GM13976 (cell line): ENCODE measurements at regions not wholly inside any gene's neighbourhood (a gene's known extent, or its start where the extent isn't known, plus 50 kb on each side); places are given as distances from the start of the nearest gene placed in this dataset.

ENCODE experiments used
- DNase-seq: peaks from one replicate; pipeline ENCODE4 v3.0.0; 2012; ENCODE audit warnings: low spot score
- CTCF ChIP-seq: IDR thresholded peaks from 2 replicates; pipeline ENCODE4 v1.5.1; 2012; ENCODE audit warnings: borderline replicate concordance, mild to moderate bottlenecking; ENCODE audit not compliant: insufficient read depth; ENCODE audit errors: extremely low read depth, missing control alignments, control extremely low read depth
- in situ Hi-C: fragments of 300-500 bp; cut with MboI; formaldehyde crosslinking; loops from one replicate; pipeline ENCODE4 v1.12.0; 2022; ENCODE audit warnings: low sequenced_read_pairs, mixed read lengths, inconsistent platforms; ENCODE audit not compliant: unreplicated experiment

- peak; percentile 20 for DNase-seq
- no peak for TF ChIP-seq CTCF
- in situ Hi-C loops: no loop called here
These were observed 1073.0 kb downstream of the BRD1 start for GRCh38 chr22:48754611-48755058.

GRCh38 chr22:48753752-48754517, 1073.7 kb downstream of the BRD1 start:
- DNase-seq: peak; percentile 20
- no peak for TF ChIP-seq CTCF
- in situ Hi-C loops: no loop called here

GRCh38 chr22:48753381-48753730, 1074.3 kb downstream of the BRD1 start:
- no peak for TF ChIP-seq CTCF
- in situ Hi-C loops: no loop called here
- DNase-seq: peak; percentile 24

- in situ Hi-C loops: no loop called here
- TF ChIP-seq CTCF: no peak
- peak; percentile 35 for DNase-seq
These were observed 1075.0 kb downstream of the BRD1 start for GRCh38 chr22:48752451-48753380.

- TF ChIP-seq CTCF: no peak
- no peak for DNase-seq
- in situ Hi-C loops: no loop called here
These were observed 1075.9 kb downstream of the BRD1 start for GRCh38 chr22:48751539-48752437.
